Astrocyte (in vitro differentiated cells and primary cell): ENCODE measurements at regions not wholly inside any gene's neighbourhood (a gene's known extent, or its start where the extent isn't known, plus 50 kb on each side); places are given as distances from the start of the nearest gene placed in this dataset.

Experiments used
- DNase-seq: peaks from one replicate; pipeline ENCODE4 v3.0.0-alpha.2; 2010; ENCODE audit warnings: low read depth
- FAIRE-seq: peaks from 2 replicates; lab custom pipeline; 2011; peaks lifted over from hg19 to GRCh38; lab: Jason Lieb, UNC
- H2AFZ ChIP-seq: 2 replicates; pipeline ENCODE4 v1.6.0; 2012; ENCODE audit warnings: low read depth, low read length, inconsistent platforms
- H3K27ac ChIP-seq: 2 replicates; pipeline ENCODE4 v1.5.1; 2011; ENCODE audit warnings: low read depth, low read length, inconsistent platforms
- H3K27me3 ChIP-seq: 2 replicates; pipeline ENCODE4 v1.6.0; 2011; ENCODE audit warnings: low read length, inconsistent platforms; ENCODE audit not compliant: insufficient read depth
- H3K36me3 ChIP-seq: 2 replicates; pipeline ENCODE4 v1.5.1; 2011; ENCODE audit warnings: low read length, inconsistent platforms; ENCODE audit not compliant: insufficient read depth
- H3K4me1 ChIP-seq: 2 replicates; pipeline ENCODE4 v1.5.1; 2011; ENCODE audit warnings: low read length, inconsistent platforms; ENCODE audit not compliant: insufficient read depth
- H3K4me2 ChIP-seq: 2 replicates; pipeline ENCODE4 v1.6.0; 2012; ENCODE audit warnings: low read length, inconsistent platforms
- H3K4me3 ChIP-seq: 2 replicates; pipeline ENCODE4 v1.5.1; 2011; ENCODE audit warnings: low read depth, mild to moderate bottlenecking, low read length, inconsistent platforms; ENCODE audit not compliant: insufficient read depth
- H3K79me2 ChIP-seq: 2 replicates; pipeline ENCODE4 v1.6.0; 2012; ENCODE audit warnings: mild to moderate bottlenecking, low read length, inconsistent platforms; ENCODE audit not compliant: insufficient read depth
- H3K9ac ChIP-seq: 2 replicates; pipeline ENCODE4 v1.6.0; 2012; ENCODE audit warnings: mild to moderate bottlenecking, low read length, inconsistent platforms
- H3K9me3 ChIP-seq: 2 replicates; pipeline ENCODE4 v1.5.1; 2012; ENCODE audit warnings: low read depth, mild to moderate bottlenecking, low read length, inconsistent platforms; ENCODE audit not compliant: insufficient read depth
- H4K20me1 ChIP-seq: 2 replicates; pipeline ENCODE4 v1.6.0; 2012; ENCODE audit warnings: low read length, inconsistent platforms; ENCODE audit not compliant: insufficient read depth
- H3K27ac Mint-ChIP-seq: one replicate; pipeline ENCODE4 v1.8.0; 2021; ENCODE audit warnings: mild to moderate bottlenecking, mixed read lengths; ENCODE audit not compliant: unreplicated experiment
- H3K27me3 Mint-ChIP-seq: one replicate; pipeline ENCODE4 v1.8.0; 2021; ENCODE audit warnings: low read depth, mixed read lengths; ENCODE audit not compliant: unreplicated experiment
- H3K36me3 Mint-ChIP-seq: one replicate; pipeline ENCODE4 v1.8.0; 2021; ENCODE audit warnings: low read depth, mixed read lengths; ENCODE audit not compliant: unreplicated experiment
- H3K4me1 Mint-ChIP-seq: one replicate; pipeline ENCODE4 v1.8.0; 2021; ENCODE audit warnings: low read depth, mixed read lengths; ENCODE audit not compliant: unreplicated experiment
- H3K4me3 Mint-ChIP-seq: one replicate; pipeline ENCODE4 v1.8.0; 2021; ENCODE audit warnings: mild to moderate bottlenecking, moderate library complexity, mixed read lengths; ENCODE audit not compliant: unreplicated experiment
- H3K9me3 Mint-ChIP-seq: one replicate; pipeline ENCODE4 v1.8.0; 2021; ENCODE audit warnings: mild to moderate bottlenecking, mixed read lengths; ENCODE audit not compliant: unreplicated experiment
- CTCF ChIP-seq: IDR thresholded peaks from 2 replicates; pipeline ENCODE4 v1.5.1; 2011; ENCODE audit warnings: low read depth, mild to moderate bottlenecking, inconsistent platforms, low read length, moderate library complexity; ENCODE audit not compliant: insufficient read depth
- EZH2 ChIP-seq: IDR thresholded peaks from 2 replicates; pipeline ENCODE4 v1.6.1; 2012; ENCODE audit warnings: mild to moderate bottlenecking, low read length, inconsistent platforms; ENCODE audit not compliant: insufficient read depth

DNA sequence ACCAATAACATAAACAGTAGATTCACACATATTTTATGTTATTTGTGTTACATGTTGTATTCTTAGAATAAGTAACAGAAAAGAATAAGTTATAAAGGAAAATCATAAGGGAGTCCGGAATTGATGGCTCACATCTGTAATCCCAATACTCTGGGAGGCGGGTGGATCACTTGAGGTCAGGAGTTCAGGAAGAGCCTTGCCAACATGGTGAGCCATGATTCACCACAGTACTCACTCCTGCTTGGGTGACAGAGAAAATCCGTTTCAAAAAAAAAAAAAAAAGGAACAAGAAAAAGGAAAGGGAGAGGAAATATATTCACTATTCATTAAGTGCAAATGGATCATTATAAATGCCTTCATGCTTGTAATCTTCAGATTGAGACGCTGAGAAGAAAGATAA lies 533.3 kb upstream of the CDH9 start:
- Mint-ChIP-seq H3K4me1 (peaks cover 2% of the 10 kb centered on the region), H3K27me3 (no peaks in the 10 kb centered on the region), H3K27ac (no peak overlapping the region), H3K9me3 (no peaks in the 10 kb centered on the region), H3K4me3 (no peak overlapping the region), H3K36me3 (no peaks in the 10 kb centered on the region)
- Histone ChIP-seq H3K27ac (no peak overlapping the region), H3K4me3 (no peak overlapping the region), H3K79me2 (no peaks in the 10 kb centered on the region), H2AFZ (no peak overlapping the region), H3K27me3 (no peaks in the 10 kb centered on the region), H3K4me1 (no peaks in the 10 kb centered on the region), H3K36me3 (no peaks in the 10 kb centered on the region), H4K20me1 (no peaks in the 10 kb centered on the region), H3K9ac (no peak overlapping the region), H3K9me3 (no peaks in the 10 kb centered on the region), H3K4me2 (no peak overlapping the region)
- no peak for TF ChIP-seq CTCF
- no peak for TF ChIP-seq EZH2
- no peak for DNase-seq
- FAIRE-seq: no peak

DNA sequence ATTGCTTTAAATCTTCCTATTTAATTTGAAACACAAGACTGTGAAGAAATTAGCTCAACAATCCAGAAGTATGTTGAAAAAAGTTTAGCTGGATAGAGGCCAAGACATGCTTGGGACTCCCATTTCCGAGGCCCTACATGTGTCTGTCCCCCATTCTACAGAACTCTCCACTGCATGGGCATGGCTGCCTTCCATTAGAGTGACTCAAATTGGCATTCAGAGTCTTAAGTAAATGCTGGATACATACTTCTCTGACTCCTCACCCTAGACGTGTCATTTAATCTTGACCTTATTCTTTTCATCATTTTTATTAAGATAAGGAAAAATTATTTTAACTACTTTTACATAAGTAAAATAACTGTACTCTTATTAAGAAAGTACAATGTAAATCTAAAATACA lies 530.4 kb upstream of the CDH9 start:
- no peak overlapping the region for H3K9ac ChIP-seq
- TF ChIP-seq EZH2 (no peak), CTCF (no peak)
- Mint-ChIP-seq H3K36me3 (no peaks in the 10 kb centered on the region), H3K4me1 (peaks cover 2% of the 10 kb centered on the region), H3K27ac (no peak overlapping the region), H3K27me3 (no peaks in the 10 kb centered on the region), H3K9me3 (no peaks in the 10 kb centered on the region), H3K4me3 (no peak overlapping the region)
- H2AFZ ChIP-seq: no peak overlapping the region
- no peaks in the 10 kb centered on the region for H3K4me1 ChIP-seq
- no peak overlapping the region for H3K4me3 ChIP-seq
- peak; percentile 2 for DNase-seq
- no peak overlapping the region for H3K27ac ChIP-seq
- no peak overlapping the region for H3K4me2 ChIP-seq
- H3K36me3 ChIP-seq: no peaks in the 10 kb centered on the region
- no peaks in the 10 kb centered on the region for H3K9me3 ChIP-seq
- FAIRE-seq: no peak
- no peaks in the 10 kb centered on the region for H3K27me3 ChIP-seq
- no peaks in the 10 kb centered on the region for H4K20me1 ChIP-seq
- H3K79me2 ChIP-seq: no peaks in the 10 kb centered on the region

- Histone ChIP-seq H2AFZ (no peak overlapping the region), H3K4me1 (no peaks in the 10 kb centered on the region), H4K20me1 (no peaks in the 10 kb centered on the region), H3K36me3 (no peaks in the 10 kb centered on the region), H3K9ac (no peak overlapping the region), H3K4me3 (no peak overlapping the region), H3K27ac (no peak overlapping the region), H3K4me2 (no peak overlapping the region), H3K27me3 (no peaks in the 10 kb centered on the region), H3K9me3 (no peaks in the 10 kb centered on the region), H3K79me2 (no peaks in the 10 kb centered on the region)
- DNase-seq (no peak), FAIRE-seq (no peak)
- Mint-ChIP-seq H3K4me3 (no peak overlapping the region), H3K27me3 (no peaks in the 10 kb centered on the region), H3K36me3 (no peaks in the 10 kb centered on the region), H3K27ac (no peak overlapping the region), H3K4me1 (no peaks in the 10 kb centered on the region), H3K9me3 (peaks cover 3% of the 10 kb centered on the region)
- TF ChIP-seq EZH2 (no peak), CTCF (no peak)
Observed at GRCh38 chr5:27561408-27561807, 523.0 kb upstream of the CDH9 start.
